CD1c-positive myeloid dendritic cell (primary cell): ENCODE measurements at regions not wholly inside any gene's neighbourhood (a gene's known extent, or its start where the extent isn't known, plus 50 kb on each side); places are given as distances from the start of the nearest gene placed in this dataset.

Source experiments
- DNase-seq: peaks from one replicate; pipeline ENCODE4 v3.0.0-alpha.2; 2016; ENCODE audit errors: extremely low spot score

DNA sequence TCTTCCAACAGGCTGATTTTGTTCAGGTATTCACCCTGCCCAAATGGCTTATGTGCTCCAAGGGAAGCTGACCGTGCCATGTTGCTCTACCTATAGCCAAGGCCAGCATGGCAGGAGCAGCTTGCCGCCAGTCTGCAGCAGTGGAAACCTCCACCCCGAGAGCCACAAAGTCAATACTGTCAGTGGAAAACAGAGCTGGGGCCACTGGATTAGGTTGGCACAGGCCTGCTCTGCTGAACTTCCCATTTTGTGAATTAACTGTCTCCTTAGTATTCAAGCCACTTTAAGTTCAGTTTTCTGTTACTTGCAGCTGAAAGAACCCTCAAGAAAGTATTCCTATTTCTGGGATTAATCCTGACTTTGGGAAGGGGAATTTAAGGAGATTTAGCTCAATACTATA, 63.8 kb upstream of the XCR1 start:
- peak; percentile 61 for DNase-seq

GRCh38 chr3:46090161-46090591, 62.9 kb upstream of the XCR1 start:
- peak; percentile 88 for DNase-seq

- DNase-seq: peak; percentile 97
These were observed 62.1 kb upstream of the XCR1 start for GRCh38 chr3:46089237-46090011.

- peak; percentile 71 for DNase-seq
These were observed 60.6 kb upstream of the XCR1 start for GRCh38 chr3:46087871-46088270.

DNA sequence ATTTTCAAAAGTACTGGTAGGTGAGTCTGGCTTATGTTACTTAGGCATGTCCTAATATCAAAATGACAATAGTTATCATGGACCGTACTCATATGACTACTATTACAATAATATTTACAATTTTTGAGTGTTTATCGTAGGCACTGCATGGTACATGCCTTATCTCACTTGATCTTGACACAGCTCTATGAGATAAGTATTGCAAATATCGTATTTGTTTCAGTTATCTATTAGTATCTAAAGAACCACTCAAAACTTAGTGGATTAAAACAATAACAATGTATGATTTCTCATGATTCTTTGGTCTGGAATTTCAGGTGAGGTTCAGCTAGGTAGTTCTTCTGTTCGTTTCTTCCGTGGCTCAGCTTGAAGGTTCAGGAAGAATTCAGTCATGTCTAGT, 59.7 kb upstream of the XCR1 start:
- DNase-seq: no peak

DNA sequence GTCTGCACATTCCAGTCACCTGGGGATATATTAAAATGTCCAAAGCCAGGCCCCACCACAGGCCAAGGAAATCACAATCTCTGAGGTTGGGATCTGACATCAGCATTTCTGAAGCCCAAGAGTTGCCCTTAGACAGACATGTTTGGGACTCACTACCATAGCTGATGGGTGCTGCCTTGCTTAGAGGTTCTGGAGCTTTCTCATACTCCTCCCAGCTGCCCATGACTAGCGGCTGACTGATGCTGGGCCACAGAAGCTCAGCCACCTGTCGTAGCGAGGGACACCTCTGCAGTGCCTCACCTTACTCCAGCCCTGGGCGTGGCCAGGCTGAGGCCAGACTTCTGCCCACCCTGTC, 58.8 kb upstream of the XCR1 start:
- DNase-seq: no peak

GRCh38 chr3:46085421-46086082, 58.3 kb upstream of the XCR1 start:
- DNase-seq: peak; percentile 43

DNA sequence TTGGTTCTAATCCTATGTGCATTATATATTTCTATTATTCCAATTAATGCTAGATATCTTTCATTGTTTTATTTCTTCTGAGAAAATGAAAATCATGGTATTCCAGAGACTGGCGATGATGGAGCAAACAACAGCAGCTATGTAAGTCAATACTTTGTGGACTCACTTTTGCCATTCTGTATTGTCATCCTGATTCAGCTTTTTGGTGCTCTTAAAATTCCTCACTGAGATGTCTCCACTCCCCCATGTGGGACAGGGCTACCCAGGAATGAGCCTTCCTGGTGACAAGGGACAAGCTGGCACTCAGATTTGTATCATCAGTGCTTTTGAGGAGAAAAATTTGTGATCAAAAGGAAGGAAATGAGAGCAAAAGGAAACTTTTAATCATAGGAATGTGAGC, 56.7 kb upstream of the XCR1 start:
- no peak for DNase-seq

DNA sequence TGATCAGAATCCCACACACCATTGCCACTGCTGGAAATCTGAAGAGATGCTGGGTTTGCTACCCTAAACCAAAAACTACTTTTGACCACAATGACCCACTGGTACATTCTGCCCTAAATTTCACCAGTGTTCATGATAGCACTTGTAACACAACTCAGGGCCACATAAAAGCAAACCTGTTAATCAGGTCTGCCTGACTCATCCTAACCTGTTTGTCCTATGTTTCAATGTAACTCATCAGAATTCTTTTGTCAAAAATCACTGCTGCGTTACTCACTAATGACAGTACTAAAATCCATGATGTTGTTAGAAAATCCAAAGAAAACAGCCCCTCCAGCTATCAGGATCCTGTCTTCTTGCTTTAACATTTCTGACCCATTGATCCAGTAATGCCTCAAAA, 55.6 kb upstream of the XCR1 start:
- no peak for DNase-seq

- no peak for DNase-seq
These were observed 54.7 kb upstream of the XCR1 start for GRCh38 chr3:46082021-46082420.

DNA sequence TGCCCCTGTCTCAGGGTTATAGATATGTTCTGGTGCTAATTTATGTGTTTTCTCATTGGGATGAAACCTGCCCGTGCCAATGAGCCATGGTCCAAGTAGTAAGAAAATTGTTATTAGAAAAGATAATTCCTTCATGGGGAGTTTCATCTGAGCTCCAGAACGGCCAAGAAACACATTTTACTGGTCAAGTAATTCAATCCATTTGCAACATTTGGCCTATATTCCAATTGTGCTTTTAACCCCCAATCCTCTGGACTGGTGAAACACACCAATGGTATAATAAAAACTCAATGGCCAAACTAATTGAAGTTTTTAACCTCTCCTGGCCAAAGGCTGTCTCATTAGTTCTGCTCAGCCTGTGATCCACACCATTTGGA, 53.7 kb upstream of the XCR1 start:
- DNase-seq: no peak

- DNase-seq: no peak
These were observed 53.1 kb upstream of the XCR1 start for GRCh38 chr3:46080124-46080968.

DNA sequence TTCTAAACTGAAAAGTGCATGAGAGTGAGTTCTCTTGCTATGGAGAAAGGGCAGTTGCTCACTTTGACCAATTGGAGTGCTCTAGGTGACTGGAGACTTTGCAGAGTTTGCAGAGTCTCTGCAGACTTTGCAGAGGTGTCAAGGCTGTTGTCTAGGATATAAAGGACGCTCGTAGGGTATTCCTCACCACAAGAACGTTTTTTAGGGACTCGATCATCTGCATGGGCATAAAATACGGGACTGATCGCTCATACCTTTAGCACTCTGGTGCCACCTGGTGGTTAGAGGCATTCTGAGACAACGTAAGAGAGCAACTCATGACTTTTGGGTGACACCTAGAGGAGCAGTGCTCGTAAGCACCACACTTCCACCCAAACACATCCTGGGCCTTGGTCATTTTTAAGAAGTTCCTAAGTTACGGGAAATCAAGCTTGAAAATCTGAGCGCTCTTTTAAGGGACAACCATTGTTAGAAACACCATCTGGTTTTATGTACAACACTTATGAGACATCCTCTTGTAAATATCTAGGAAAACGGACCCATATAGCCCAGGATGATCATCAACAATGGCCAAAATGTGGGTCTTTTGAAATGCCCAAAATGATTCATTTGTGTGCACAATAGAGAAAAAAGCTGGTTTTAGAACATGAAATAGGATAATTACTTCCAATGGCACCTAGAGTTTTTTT, 51.6 kb upstream of the XCR1 start:
- peak; percentile 94 for DNase-seq
